Smooth muscle cell of the brain vasculature (primary cell): ENCODE measurements at regions not wholly inside any gene's neighbourhood (a gene's known extent, or its start where the extent isn't known, plus 50 kb on each side); places are given as distances from the start of the nearest gene placed in this dataset.

Source experiments
- DNase-seq: peaks from one replicate; pipeline ENCODE4 v3.0.0-alpha.2; 2012; ENCODE audit warnings: low read depth, low spot score

- no peak for DNase-seq
Measured at GRCh38 chr20:50273601-50274491, 83.2 kb downstream of the CEBPB start.

GRCh38 chr20:50274570-50275430 lies 84.2 kb downstream of the CEBPB start:
- no peak for DNase-seq

GRCh38 chr20:50276119-50277063 lies 85.8 kb downstream of the CEBPB start:
- DNase-seq, result no peak

DNA sequence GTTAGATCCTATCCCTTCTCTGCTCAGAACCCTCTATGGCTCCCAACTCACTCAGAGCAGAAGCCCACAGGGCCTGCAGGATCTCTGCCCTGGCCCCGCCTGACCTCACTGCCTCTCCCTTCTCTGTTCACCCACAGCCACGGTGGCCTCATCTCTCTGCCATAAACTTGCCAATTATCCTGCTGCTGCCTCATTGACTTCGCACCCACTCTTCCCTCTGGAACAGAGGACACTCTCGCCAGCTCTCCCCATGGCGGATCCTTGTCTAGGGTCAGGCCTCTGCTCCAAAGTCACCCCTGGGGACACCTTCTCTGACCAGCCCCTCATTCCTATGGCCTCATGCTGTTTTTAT lies 86.4 kb downstream of the CEBPB start:
- no peak for DNase-seq

DNA sequence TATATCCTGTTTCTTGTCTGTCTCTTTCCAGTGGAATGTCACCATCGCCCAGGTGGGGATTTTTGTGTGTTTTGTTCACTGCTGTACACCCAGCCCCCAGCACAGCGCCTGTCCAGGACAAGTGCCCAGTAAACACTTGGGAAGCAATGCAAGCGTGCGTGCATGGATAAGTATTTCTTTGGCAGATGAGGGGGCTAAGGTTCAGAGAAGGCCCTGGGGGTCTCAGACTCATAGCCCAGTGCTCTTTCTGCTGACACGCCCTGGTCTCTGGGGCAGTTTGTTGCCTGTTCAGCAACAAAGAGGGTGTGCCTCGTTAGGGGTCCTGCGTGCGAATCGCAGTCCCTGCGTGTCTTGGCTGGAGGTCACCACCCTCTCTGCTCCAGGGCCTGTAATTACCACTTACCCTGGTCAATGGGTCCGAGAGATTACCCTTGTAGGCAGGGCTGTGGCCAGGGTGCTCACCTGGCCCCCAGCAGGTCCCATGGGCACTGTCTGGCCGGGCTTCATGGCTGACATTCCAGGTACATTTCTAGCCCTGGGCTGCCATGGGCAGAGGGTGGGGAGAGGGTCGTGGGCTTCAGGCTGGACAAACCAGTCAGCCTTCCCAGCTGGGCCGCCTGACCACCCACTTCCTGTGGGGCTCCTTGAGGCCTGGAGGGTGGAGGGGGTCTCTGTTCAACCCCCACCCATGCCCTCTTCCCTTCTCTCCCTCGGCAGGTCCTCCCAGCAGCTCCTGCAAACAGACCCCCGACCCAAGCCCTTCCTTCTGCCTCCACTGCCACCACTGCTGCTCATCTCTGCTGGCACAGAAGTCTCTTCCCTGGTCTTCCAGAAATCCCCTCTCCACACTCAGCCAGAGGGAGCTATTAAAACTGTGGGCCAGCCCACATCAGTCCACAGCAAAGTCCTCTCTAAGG lies 87.1 kb downstream of the CEBPB start:
- no peak for DNase-seq

DNA sequence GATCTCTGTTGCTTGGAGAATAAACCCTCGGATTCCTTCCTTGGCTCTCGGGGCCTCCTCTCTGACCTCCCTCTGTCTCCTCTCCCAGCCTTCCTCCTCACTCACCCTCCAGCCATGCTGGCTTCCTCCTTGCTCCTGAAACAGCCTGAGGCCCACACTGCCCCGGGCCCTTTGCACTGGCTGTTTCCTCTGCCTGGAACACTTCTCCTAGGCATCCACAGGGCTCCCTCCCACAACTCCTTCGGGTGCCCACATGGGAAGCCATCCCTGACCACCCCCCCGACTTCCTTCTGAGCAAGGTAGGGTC lies 87.7 kb downstream of the CEBPB start:
- no peak for DNase-seq

DNA sequence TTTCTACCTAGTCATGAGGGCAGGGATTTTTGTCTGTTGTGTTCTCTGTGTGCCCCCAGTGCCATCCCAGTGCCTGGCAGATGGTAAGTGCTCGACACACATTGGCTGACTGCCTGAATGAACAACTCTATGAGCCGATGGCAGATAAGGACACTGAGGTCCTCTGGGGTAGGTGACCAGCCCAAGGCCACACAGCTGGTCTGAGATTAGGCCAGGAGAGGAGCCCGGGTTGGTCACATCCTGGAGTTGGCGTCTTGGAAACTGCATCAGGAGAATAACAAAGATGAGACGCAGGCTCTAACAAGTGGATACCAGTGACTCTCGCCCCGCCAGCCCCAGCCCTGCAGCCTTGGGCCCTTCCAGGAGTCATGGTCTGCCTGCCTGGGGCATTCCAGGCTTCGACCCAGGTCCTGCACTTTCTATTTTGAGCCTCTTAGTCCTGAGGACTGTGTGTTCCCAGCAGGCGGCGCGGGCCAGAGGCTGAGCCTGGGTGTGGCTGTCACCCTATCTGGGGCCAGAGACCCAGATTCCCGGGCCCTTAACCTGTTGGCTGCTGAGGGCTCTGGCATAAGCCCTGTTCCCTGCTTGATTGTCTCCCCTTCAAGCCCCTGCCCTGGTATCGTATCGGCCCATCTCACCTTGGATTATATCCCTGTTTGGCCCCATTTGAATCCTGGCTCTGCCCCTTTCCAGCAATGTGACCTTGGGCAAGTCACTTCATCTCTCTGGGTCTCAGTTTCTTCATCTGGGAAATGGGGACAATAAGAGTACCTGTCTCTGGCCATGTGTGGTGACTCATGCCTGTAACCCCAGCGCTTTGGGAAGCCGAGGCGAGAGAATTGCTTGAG lies 88.3 kb downstream of the CEBPB start:
- no peak for DNase-seq

- DNase-seq, result no peak
Measured at GRCh38 chr20:50279988-50280850, 89.6 kb downstream of the CEBPB start.

GRCh38 chr20:50280851-50281655 lies 90.4 kb downstream of the CEBPB start:
- no peak for DNase-seq

DNA sequence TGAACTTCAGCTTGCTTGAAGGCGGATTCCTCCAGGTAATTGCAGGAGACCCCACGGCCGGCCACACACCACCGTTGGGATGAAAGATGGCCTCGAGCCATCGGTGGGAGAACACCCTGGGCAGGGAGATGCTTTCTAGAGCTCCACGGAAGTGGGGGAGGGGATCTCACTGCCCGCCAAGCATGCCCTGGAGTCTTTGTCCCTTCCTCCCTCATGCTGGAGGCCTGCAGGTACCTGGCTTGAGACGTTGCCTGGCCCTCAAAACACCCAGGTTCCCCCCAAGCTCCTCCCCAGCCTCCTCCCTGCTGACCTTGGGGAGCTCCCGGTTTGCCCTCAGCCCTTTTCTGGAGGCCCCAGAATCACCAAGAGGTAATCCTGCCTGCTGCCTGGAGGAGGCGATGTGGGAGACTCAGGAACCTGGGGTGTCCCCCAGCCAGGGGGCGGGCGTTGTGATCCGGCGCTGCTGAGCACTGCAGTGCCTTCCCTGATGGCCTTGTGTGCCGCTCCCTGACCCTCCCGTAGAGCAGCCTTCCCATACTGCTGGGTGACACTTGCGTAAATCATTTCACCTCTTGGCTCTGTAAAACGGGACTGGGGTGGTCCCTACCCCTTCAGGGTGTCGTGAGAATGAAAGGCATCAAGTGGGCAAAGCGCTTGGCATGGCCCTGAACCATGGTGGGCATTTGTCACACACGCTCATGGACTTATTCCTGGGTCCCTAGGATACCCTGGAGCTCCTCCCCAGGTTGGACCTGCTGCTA lies 91.4 kb downstream of the CEBPB start:
- no peak for DNase-seq

DNA sequence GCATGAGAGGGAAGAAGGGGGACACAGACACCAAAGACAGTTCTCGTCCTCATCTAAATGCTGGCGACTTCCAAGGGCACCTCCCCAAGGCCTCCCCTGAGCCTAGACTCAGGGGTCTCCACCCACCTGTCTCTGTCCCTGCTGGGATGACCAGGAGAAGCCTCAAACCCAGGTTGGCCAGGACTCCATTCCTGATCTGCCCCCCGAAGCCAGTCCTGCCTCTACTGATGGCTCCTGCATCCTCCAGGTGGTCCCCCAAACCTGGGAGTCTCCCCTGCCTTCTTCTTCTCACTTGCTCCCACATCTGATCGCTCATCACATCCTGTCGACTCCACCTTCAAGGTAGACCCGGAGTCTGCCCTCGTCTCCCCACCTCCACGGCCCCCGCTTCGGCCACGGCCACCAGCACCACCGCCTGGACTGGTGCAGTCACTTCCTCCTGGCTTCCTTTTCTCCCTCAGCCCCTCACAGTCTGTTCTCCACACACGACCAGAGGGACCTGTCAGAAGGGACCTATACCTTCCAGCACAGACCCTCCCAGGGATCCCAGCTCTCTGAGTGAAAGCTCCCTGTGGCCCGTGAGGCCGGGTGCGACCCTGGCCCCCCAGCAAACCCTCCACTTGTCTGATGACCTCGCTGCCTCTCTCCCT lies 92.1 kb downstream of the CEBPB start:
- no peak for DNase-seq

DNA sequence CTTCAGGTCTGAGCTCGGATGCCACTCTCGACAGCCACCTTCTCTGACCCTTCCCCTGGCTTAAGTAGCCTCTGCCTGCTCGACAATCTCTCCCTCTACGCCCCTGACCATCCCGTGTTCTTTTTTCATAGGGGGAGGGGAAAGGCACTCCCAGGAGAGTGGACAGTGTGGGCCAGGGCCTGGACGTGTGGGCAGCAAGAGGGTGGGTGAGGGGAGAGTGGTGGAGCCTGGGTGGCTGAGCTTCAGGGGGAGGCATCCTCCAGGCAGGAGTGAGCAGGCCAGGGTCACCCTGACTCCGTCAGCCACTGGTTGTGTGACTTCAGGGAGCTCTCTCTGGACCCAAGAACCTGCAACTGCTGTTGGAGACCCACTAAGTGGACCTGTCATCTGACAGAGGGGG lies 92.7 kb downstream of the CEBPB start:
- no peak for DNase-seq

DNA sequence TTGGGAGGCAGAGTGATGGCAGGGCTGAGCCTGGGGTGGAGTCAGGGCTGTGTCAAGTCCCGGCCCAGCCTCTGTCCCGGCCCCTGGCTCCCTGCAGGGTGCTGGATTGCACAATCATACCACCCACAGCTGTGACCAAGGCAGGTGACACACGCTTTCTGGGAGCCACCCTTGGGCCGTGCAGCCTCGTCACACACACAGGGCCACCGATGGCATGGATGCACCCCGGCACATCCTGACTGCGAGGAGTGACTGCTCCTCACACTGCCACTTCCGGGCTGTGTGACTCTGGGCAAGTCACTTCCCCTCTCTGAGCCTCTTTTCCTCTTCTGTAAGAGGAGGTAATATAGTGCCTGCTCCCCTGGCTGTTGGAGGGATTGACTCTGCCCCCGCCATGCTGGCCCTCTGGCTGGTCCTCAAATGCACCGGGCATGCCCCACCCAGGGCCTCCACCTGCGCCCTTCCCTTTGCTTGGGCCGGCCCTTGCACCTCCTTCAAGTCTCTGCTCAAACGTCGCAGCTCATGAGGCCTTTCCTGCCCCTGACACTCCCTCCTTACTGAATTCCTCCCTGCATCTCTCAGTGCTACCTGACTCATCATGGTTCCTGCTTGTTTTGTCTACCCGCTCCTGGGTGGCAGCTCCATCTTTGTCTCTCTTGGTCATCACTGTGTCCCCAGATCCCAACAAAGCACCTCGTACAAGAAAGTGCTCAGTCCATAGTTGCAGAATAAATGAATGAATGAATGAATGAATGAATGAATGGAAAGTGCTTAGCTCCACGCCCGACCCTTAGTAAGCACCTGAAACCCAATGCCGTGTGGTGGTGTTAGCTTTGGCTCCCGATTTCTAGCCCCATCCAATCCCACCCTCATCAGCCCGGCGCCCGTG lies 93.5 kb downstream of the CEBPB start:
- no peak for DNase-seq

DNA sequence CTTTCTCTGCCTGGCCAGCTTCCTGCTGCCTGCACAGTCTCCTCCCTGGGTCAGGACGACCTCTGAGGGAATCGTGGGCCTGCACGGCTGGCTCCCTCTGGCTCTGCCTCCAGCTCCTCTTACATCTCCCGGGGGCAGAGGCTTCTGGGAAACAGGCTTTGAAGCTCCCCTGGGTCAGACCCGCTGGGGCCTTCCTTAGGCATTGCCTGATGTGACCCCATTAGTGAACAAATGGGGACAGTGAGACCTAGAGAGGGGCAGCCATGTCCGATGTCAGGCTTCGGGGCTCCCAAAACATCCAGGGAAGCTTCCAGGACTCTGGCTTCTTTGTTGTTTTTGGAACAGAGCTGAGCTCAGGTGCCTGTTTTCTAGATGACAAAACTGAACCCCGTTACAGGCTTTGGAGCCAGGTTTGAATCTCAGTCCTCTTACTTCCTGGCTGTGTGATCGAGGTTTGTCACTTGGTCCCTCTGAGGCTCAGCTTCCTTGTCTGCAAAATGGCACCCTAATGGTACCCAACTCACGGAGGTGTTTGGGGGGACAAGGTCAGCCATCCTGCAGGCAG lies 94.3 kb downstream of the CEBPB start:
- DNase-seq, result no peak

DNA sequence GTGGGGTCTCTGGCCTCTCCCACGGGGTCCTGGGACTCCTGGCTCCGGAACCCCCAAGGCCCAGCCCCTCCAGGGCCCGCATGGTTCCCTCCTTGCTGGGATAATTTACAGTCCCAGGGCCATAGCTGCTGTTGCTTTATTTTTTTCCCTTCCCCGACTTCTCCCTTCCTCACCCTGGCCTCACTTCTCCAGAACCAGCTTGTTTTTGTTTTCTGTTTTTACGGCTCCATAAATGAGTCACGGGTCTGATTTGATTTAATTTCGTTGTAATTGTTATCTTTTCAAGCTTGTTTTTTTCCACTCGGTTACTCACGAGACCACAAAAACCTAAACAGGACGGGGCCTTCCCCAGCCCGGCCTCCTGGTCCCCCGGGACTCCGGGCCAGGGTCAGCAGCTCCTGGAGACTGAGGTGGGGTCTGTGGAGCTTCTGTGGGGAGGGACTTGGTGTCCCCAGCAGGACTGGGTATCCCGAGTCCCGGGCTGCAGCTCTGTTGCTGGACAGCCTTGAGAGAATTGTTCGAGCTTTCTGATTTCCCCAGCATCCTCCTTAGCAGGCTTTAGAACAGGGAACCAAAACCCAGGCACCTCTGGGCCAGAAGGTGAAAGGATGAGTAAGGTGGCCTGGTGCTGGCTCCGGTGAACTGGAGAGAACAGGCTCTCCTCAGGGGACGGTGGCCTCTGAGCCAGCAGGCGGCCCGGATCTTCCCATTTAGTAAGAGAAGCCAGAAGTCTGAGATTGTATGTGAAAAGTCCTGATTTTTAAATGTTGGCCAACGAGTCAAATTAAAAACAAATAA lies 94.9 kb downstream of the CEBPB start:
- DNase-seq, result no peak
